HG02973 (cell line): ENCODE measurements at regions not wholly inside any gene's neighbourhood (a gene's known extent, or its start where the extent isn't known, plus 50 kb on each side); places are given as distances from the start of the nearest gene placed in this dataset.

ENCODE experiments used
- ATAC-seq: cut with Tn5 transposase; IDR thresholded peaks from one replicate; pipeline ENCODE4 v1.9.1; 2021; ENCODE audit warnings: moderate library complexity; ENCODE audit not compliant: unreplicated experiment

GRCh38 chr4:80124246-80125211, 51.5 kb upstream of the ANTXR2 start:
- ATAC-seq: no peak
